C4-2B (cell line): ENCODE measurements at regions not wholly inside any gene's neighbourhood (a gene's known extent, or its start where the extent isn't known, plus 50 kb on each side); places are given as distances from the start of the nearest gene placed in this dataset.

Experiments used
- H3K27ac ChIP-seq: fragments of 450-650 bp; 2 replicates; pipeline ENCODE4 v1.5.1; 2017
- CTCF ChIP-seq: fragments of 450-650 bp; conservative IDR thresholded peaks from 2 replicates; pipeline ENCODE4 v1.5.1; 2017; ENCODE audit warnings: mild to moderate bottlenecking
- ZFX ChIP-seq: fragments of 450-650 bp; IDR thresholded peaks from 2 replicates; pipeline ENCODE4 v1.6.1; 2017

DNA sequence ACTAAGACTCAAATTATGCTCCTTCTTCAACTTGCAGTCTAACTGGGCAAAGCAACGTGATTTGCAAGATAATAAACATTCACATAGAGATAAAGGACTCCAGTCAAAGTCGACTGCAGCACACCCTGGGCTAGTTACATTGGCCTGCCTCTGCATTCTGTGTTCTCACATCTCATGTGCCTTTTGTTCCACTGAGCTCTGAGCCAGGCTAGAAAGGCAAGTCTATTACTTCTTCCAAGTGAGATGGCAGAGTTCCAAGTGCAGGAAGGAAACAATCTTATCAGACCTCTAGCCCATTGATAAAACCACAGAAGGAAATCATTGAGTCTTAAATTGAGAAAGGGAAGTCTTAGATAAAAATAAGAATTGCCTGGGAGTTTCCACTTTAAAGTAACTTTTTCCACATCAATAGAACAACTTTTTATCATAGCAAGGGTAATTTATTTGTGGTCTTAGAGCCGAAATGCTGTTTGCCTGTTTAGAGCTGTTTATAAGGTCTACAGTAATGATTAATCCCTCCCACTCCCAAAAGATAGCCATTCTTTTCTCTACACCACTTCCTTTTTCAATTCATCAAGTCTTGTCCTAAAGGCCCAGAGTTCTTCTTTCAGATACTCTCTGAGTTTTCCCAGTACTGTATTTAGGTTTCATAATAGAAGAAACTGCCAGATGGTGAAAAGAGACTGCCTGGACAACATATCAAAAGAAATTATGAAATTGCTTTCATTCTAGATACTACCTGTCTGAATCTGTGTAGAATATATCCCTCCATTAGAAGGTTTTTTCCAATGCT lies 200.2 kb downstream of the GUCY2F start:
- TF ChIP-seq CTCF (no peak), ZFX (no peak)
- H3K27ac ChIP-seq = no peak overlapping the region

DNA sequence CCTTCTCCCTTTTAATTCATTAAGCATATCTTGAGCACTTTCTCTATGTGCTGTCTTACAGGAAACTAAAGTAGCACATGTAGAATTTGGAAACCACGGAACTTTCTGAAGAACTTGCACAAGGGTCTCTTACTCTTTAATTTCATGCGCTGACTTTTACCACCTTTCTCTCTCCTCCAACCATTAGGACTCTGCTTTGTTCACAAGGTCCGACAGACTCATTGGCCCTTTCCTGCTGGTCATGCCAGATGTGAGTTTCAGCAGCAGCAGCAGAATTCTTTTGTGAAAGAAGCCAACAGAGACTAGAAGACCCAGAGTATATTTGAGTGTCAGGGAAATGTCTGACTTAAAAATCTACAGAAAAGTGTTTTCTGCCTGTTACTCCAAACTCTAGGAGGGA lies 207.1 kb downstream of the GUCY2F start:
- H3K27ac ChIP-seq = no peak overlapping the region
- TF ChIP-seq CTCF = no peak
- no peak for TF ChIP-seq ZFX

- H3K27ac ChIP-seq = no peak overlapping the region
- TF ChIP-seq ZFX = no peak
- TF ChIP-seq CTCF = no peak
Measured at GRCh38 chrX:109270580-109271484, 211.1 kb downstream of the GUCY2F start.

DNA sequence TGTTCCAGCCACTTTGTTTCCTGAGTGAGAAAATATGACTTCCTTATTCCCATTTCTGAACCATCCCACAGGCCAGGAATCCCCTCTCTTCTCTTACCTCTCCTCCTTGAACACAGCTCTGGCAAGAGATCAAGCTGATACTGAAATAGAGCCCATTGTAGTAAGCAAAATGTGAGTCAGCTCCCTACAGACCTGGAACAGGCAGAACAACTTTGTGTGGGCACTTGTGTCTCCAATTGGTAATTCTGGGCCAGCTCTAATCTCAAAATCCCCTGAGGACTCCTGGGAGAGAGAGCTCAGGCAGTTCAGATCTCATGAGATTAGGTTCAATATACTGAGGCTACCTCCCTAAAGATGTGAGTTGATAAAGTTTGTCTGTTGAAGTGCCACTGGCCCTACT lies 213.5 kb downstream of the GUCY2F start:
- no peak overlapping the region for H3K27ac ChIP-seq
- TF ChIP-seq ZFX (no peak), CTCF (no peak)

GRCh38 chrX:109266034-109266433 lies 215.9 kb downstream of the GUCY2F start:
- TF ChIP-seq ZFX (no peak), CTCF (no peak)
- H3K27ac ChIP-seq = no peak overlapping the region

- TF ChIP-seq ZFX (no peak), CTCF (no peak)
- H3K27ac ChIP-seq = no peak overlapping the region
Measured at GRCh38 chrX:109264878-109265277, 217.0 kb downstream of the GUCY2F start.

- H3K27ac ChIP-seq = no peak overlapping the region
- TF ChIP-seq CTCF (no peak), ZFX (no peak)
Measured at GRCh38 chrX:109261279-109261678, 220.6 kb downstream of the GUCY2F start.
